8988T (cell line): ENCODE measurements at regions not wholly inside any gene's neighbourhood (a gene's known extent, or its start where the extent isn't known, plus 50 kb on each side); places are given as distances from the start of the nearest gene placed in this dataset.

ENCODE experiments used
- DNase-seq: peaks from one replicate; pipeline ENCODE4 v3.0.0; 2011

DNA sequence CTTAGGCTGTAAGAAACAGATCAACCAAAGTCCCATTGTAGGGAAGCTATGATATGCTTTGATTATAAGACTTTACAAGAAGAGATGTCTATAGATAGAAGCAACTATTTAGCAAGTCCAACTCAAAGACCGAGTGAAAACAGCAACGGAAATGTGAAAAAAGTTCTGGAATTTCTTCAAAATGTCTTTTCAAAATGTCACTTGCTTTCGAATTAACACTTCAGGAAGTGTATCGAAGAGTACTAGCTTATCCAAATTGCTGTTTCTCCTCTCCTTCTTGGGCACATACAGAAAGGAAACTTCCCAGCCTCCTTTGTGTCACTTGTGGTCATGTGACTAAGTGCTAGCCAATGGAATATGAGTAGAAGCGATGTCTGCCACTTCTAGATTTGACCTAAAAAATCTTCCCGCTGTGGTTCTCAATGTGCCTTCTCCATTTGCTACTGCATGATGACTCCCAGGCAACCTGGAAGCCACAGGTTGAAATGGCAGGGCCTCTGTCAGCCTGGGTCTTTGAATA is 89.9 kb downstream of the TSEN15 start:
- no peak for DNase-seq

DNA sequence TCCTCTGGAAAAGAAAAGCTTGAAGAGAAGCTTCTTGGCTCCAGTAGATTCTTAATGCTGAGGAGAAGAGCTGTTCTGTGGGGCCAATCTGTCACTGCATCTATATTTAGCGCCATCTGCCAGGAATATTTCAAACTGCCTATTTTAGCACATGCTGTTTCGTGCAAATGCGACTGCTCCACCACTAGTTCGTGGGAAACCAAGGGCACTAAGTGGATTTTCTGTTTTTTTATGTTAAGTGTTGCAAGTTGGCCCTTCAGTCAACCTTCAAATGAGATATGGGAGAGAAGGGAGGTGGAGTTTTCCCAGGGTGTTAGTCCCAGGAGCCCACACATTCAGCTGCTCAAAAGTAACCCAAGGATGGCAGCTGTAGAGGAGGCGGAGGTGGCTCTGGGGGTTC is 91.9 kb downstream of the TSEN15 start:
- no peak for DNase-seq

DNA sequence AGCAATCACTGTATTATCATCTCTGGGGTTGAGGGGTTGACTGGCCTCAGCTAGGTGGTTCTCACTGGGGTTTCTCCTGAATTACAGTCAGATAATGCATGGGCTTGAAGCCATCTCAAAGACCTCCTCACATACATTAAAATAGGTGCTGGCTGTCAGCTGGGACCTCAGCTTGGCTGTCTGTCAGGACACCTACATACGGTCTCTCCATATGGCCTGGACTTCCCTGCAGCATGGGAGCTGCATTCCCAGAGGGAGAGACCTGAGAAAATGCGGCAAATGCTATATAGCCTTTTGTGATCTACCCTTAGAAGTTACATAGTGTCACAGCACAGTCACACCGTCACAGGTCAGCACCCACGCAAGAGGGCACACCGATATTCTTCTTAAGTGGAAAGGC is 93.6 kb downstream of the TSEN15 start:
- DNase-seq = no peak

DNA sequence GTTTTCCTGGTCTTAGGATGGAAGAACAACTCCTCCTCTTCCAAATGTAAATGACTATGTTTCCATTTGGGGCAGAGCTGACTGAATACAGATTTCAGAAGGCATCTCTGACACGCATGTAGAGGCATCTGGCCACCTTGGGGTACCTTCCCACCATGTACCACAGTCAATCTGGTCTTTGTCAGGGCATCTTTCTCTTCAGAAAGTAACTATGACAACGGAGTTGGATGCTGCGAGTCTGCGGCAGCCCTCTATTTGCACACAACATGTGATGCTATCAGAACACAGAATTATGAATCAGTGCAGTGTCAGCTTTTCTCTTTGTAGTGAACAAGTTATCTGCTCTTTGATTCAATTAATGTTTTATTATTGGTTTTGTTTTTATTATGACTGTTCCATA is 94.7 kb downstream of the TSEN15 start:
- no peak for DNase-seq

DNA sequence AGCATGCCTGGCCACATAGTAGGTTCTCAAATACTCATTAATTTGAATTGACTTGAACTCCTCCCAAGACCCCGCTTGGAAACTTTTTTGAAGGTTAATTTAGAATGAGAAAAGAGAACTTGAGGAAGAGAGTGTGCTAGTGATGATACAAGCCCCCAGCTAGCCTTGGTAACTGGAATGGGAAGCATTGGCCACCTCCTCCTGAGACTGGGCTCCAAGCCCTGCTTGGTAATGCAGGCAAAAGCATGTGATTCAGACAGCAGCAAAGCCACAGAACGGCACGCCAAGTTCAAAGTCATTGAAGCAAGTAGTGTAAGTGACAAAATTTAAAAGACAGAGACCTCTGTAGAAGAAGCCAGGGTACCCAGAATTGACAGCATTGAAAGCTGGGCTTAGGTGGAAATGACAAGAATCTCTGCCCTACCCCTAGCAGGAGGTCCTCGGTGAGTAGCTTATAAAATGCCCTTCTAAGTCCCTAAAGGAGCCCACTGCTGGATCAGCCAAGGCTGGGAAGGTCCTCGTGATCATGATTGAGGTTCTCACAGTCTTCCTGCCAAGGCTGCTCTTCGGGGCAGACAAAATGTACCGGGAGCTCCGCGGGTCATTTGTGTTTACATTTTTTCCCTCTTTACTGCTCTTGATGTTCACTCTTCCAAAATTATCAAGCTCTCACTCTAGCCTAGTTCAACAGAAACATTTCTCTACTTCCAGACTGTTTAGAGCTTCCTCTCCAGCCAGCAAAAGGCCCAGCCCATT is 99.4 kb downstream of the TSEN15 start:
- no peak for DNase-seq

DNA sequence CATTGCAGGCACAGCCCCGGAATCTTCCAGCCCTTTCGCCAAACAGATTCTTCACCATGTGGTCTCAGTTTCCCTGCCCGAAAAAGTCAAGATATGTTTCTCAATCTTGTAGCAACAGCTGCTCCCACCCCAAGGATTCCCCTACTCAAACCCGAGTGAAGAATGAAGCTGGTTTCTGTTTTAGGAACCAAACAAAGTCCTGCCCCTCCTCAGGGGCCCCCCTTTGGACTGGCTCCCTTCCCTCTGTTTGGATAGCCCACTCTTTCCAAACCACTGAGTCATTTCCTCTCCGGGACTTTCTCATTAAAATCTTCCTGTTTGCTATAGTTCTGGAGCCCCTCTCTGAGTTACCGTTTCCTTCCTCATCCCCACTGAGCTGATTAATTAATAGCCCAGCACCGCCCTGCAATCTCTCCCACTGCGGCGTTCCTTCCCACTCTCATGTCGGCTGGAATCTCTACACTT is 100.9 kb downstream of the TSEN15 start:
- DNase-seq = no peak

DNA sequence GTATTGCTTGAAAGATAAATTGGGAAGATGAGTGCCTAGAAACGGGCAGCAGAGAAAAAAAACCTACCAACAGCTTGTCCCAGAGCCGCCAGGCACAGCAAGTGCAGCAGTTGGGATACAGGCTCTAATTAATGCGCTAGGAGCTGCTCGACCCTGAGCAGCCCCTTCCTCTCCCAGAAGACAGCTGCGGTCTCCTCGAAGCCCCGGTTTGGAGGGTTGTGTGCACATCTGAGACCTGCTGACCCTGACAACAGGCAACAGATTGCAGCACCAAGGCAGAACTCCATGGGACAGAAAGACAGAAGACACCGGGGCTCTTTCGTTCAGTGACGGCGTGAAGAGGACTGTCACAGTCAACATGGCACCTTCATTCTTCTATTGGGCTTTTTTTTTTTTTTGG is 101.4 kb downstream of the TSEN15 start:
- DNase-seq = no peak

DNA sequence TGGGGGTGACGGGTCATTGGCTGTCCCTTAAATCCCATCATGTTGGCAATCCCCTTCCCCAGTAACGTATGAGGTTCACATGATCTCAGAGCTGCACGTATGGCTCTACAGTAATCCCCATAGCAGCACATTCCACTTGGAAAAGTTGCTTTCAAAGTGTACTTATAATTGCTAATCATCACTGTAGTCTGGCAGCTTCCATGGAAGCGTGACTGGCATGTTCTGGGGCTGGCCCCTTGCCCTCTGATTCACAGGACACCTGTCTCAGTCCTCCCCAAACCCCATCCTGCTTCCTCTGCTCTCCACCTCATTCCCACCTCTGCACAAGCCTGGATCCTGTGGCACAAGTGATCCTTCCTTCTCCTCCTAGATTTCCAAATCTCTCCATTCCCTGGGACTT is 102.2 kb downstream of the TSEN15 start:
- DNase-seq = no peak

DNA sequence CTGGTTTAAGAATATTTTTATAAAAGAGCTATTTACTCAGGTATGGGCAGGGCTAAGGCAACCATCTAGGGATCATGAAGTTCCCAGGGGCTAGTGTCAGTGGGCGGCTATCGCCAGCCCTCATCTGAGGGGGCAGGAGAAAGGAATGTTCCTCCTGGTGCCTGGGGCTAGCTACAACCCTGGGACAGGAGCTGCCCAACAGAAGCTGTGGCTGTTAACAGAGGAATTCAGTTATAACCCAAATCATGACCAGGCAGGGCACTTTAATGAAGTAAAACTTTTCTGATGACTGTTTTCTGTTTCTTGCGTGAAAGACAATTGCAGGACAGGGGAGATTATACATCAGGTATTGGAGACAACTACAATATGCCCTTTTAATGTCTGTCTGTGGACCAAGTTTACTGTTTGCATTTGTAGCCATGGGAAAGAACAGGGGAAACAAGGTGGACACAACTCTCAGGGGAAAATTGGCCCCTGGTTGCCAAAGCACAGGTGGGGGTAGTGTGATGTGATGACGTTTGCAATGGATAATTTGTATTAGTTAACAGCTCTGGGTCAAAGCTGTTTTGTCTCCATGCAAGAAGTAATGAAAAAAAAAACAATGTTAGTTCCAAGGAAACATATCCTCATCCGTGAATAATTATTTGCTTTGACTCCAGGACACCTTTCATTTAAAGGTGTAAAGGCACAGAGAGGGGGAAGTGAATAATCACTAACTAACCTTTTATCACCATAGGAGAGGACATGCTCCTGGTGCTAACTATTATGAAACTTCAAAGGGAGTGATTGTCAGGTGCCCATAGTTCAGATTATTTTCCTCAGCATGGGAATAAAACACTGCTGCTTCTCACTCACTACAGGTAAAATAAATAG is 105.2 kb downstream of the TSEN15 start:
- no peak for DNase-seq

DNA sequence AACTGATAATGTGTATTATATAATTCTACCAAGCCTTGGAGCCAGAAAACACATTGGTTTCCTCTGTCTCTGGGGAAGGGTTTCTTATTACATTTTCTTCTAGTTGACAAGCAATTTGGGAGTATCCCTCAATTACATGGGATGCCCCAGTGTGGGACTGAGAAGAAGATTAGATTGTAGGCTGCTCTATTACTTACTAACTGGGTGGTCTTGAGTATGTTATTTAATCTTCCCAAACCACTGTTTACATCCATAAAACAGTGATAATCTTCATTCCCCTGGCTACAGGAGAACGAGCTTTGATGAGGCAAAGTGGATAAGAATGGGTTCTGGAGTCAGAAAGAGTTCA is 105.8 kb downstream of the TSEN15 start:
- DNase-seq = no peak

DNA sequence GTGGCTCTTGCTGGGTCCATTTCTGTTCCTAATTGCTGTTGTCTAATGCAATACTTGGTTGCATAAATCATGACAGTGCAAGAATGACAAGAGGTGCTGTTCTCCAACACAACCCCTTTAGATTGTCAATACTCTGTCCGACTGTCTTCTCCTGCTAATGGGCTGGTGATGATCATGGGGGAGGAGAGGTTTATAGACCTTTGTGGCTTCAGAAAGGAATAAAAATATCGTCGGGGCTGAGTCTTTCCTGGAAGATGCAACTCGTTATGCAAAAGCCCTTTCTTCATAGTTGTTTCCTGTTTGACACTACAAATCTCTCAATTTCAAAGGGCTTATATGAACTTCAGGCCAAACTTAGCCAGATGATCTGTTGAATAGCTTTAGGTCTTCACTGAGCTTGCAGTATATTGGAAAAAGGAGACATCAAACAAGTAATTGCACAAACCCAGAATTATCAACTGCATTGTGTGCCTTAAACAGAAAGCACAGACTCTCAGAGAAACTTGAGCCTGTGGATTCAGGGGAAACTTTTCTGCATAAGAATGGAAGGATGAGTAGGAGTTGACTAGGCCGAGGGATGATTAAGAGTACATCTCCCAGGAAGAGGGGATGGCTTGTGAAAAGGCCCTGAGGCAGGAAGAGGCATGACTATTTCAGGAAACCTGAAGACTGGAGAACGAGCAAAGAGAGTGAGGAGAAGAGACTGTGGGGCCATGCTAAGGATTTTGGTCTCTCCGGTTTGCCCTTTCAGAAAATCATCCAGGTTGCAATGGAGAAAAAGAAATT is 107.6 kb downstream of the TSEN15 start:
- DNase-seq = no peak

DNA sequence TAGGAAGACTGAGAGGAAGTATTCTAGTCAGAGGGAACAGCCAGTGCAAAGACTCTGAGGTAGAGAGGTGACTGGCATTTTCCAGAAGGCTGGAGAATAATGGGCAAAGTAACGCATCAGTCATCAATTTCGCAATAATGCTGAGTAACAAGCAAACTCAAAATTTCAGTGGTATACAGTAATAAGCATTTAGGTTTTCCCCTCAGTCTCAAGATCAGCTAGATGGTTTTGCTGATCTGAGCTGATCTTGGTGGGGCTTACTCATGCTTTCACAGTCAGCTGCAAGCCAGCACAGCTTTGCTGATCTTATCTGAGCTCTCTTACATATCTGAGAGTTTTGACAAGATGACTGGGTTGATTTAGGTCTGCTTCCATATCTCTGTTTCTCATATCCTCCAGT is 108.7 kb downstream of the TSEN15 start:
- no peak for DNase-seq

DNA sequence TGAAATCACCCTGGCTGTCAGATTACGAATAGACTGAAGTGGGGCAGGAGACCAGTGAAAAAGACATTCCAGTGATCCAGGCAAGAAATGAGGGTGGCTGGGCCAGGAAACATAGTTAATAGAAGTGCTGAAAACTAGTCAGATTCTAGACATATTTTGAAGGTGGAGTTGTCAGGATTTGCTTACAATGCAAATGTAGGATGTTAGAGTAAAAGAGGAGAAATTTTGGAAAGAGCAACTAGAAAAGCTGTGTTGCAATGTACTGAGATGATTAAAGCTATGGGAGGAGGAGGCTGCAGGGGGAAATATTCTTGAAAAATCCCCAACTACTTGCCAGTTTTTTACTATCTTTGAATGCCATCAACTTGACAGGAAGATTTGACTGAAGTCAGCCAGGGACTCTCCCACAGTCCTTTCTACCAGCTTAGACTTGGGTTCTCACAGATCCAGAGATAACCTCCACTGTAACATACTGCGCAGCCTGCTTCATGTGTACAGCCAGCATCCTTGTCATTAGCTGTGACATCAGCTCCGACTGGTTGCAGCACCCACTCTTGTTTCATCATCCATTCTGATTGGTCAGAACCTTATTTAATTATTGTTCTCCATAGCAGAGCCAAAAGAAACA is 109.7 kb downstream of the TSEN15 start:
- no peak for DNase-seq

DNA sequence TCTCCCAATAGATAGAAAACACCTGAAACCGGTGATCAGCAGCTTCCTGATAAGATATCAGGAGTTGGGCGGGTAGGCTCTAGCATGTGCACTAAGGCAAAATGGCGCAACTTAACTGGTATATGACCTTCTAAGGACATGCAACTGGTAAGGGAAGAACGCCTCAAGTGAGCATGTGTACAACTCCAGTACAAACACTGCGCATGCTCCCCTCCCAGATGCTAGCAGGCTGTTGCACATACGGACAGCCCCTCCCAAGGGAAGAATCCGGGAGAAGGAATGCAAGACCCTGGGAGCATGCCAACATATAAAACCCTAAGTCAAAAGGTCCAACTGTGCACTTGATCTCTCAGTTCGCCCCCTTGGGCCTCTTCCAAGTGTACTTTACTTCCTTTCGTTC is 110.8 kb downstream of the TSEN15 start:
- DNase-seq = no peak

DNA sequence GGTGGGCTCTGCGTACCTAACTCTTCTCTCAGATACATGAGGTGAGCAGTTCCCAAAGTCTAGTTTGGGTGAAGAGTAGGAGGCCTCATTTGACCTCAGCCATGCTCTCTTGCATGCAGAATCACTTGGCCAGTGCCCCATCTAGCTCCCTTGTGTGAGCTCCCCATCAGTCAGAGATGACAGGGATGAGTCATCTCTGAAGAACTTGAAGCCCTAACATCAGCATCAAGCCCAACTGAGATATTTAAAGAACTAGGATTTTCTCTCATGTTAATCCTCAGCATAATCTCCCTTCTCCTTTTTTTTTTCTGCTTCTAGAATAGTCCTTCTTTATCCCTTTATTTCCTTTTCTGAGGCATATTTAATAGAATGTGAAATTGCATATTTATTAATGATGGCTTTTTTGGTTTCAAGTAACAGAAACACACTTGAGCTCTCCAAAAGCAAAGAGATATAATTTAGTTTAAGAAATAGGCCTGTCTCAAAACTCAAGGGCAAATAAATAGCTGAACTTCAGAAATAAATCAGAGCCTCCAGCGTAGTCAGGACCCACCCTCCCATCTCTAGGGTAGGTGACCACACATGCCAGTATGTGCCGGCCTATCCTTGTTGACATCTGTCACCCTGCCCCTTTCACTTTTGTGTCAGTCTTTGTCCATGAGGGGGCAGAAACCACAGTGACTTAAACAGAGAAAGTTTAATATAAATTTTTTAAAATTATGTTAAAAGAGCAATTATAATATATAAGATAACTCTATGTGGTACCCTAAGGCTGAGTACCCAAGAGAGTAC is 112.3 kb downstream of the TSEN15 start:
- DNase-seq = peak; percentile 35

DNA sequence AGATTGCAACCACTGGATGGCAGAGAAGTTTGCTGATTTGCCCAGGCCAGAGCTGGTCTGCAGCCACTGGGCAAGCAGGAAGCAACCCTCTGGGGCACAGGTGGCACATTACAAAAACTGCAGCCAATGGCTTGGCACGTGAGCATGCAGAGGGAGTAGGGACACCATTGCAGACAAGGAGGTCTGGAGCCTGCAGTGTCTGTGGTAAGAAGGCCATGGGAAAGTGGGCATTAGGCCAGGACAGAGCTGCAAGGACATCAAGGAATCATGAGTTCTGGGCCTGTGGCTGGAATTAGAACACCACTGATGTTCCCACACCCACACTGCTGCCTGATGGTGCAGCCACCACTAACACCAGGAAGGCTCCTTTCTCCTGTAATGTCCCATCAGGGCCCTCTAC is 113.0 kb downstream of the TSEN15 start:
- DNase-seq = no peak

DNA sequence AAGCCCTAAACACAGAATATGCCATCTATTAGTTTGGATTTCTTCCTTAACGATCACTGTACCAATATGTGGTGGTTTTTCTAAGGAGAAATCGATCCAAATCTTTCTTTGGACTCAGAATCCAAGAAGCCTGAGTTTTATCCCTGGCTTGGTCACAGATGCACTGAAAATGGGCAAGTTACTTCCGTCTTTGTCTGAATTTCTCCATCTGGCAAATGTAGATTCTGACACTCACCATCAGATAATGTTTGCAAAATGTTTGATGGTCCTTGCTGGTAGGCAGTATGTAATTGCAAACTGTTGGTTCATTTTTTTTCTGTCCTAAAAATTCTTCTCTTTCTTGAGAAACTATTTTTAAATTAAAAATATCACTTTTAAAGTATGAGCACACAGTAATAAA is 115.0 kb downstream of the TSEN15 start:
- no peak for DNase-seq

DNA sequence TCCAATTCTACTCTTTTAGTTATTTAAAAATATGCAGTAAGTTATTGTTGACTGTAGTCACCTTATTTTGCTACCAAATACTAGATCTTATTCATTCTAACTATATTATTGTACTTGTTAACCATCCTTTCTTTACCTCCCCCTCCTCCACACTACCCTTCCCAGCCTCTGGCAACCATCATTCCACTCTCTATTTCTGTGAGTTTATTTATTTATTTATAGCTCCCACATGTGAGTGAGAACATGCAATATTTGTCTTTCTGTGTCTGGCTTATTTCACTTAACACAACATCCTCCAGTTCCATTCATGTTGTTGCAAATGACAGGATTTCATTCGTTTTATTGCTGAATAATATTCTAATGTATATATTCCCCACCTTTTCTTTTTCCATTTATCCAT is 115.8 kb downstream of the TSEN15 start:
- DNase-seq = no peak

DNA sequence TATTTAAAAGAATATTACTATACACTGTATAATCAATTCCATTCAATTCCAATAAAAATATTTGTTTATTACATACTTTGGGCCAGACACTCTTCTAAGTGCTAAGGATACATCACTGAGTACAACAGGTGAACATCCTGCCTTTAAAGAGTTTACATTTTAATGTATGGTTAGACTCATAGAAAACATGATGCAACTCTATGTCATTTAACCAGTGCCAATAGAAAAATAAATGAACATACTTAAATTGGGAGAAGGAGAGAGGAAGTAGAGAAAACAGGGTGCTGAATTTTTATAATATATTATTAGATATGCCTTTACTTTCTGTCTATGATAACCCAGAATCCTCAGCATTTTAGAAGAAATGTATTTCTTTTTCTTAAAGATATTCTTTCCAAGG is 119.2 kb downstream of the TSEN15 start:
- no peak for DNase-seq

DNA sequence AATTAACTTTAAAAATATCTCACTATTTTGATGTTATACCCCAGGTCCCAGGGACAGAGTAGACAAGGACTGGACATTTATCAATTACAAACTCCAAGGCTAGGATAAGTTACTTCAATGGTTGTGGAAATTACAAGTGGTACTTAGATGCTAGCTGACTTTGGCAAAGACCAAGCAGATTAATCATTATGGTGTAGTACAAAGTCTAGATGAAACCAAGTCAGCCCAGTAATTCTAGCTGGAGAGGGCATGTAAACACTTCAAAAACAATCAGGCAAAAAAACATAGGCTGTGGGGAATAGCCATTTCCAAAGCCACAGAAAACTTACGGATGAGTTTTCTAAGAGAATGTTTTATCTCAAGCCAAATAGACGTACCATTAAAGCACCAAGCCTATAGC is 124.5 kb downstream of the TSEN15 start:
- DNase-seq = no peak

DNA sequence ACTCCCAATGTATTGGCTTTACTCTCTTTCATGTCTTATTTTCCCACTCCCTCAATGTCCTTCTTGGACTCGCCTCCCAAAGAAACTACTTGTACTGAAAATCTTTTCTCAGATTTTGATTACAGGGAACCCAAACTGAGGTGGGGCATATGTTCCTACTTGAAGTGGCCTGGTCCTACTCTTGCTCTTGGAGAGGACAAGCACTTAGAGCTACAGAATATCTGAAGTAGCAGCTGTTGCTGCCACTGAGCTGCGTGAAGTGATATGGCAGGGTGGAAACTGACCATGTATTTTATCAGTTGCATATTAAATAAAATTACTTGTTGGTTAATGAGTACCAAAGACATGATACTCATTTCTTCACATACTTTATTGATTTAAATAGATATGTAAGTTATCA is 129.5 kb downstream of the TSEN15 start:
- DNase-seq = no peak

DNA sequence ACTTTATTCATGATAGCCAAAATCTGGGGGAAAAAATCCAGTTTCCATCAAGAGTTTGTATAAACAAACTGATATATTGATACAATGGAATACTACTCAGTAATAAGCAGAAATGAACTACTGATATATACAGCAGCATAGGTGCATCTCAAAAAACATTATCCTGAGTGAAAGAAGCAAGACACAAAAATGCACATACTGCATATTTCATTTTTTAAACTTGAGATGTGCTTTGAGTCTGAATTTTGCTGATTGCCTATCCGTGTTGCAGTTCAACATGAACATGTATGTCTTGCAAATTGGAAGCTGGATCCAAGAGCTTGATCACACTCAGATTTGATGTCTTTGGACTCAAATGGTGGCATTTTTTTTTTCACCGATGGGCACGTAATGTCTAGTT is 132.4 kb downstream of the TSEN15 start:
- DNase-seq = no peak
